Mesendoderm (in vitro differentiated cells): ENCODE measurements at regions not wholly inside any gene's neighbourhood (a gene's known extent, or its start where the extent isn't known, plus 50 kb on each side); places are given as distances from the start of the nearest gene placed in this dataset.
A peak's percentile ranks its signal among the peaks of the same experiment; 100 is the strongest.
"Not testable (repeated sequence)": the region's sequence is repeated elsewhere in the genome, so short reads cannot be mapped to it uniquely, and the experiment has no call there.

Experiments
- DNase-seq: peaks from one replicate; pipeline ENCODE4 v3.0.0; 2013
- H2AK5ac ChIP-seq: 2 replicates; pipeline ENCODE4 v1.6.1; 2013; ENCODE audit warnings: low read length, inconsistent platforms
- H2BK120ac ChIP-seq: 2 replicates; pipeline ENCODE4 v1.6.1; 2013; ENCODE audit warnings: low read depth, mild to moderate bottlenecking, low read length, moderate library complexity, mixed read lengths
- H2BK15ac ChIP-seq: replicated peaks from 2 replicates; pipeline ENCODE4 v1.6.1; 2013; ENCODE audit warnings: low read depth, mild to moderate bottlenecking, moderate library complexity
- H2BK5ac ChIP-seq: 2 replicates; pipeline ENCODE4 v1.6.1; 2013; ENCODE audit warnings: low read length, inconsistent platforms
- H3K18ac ChIP-seq: 2 replicates; pipeline ENCODE4 v1.6.1; 2013; ENCODE audit warnings: mild to moderate bottlenecking, low read length, mixed read lengths
- H3K23ac ChIP-seq: one replicate; pipeline ENCODE4 v1.6.1; 2013; ENCODE audit warnings: low read length
- H3K27ac ChIP-seq: 2 replicates; pipeline ENCODE4 v1.5.1; 2013; ENCODE audit warnings: low read depth, mild to moderate bottlenecking, inconsistent platforms, low read length, moderate library complexity
- H3K27me3 ChIP-seq: 2 replicates; pipeline ENCODE4 v1.6.1; 2013; ENCODE audit warnings: low read length, control low read depth, mild to moderate bottlenecking, inconsistent platforms; ENCODE audit not compliant: insufficient read depth, poor library complexity
- H3K36me3 ChIP-seq: 2 replicates; pipeline ENCODE4 v1.6.1; 2013; ENCODE audit warnings: low read length, inconsistent platforms; ENCODE audit not compliant: control insufficient read depth, insufficient read depth
- H3K4ac ChIP-seq: one replicate; pipeline ENCODE4 v1.6.1; 2013; ENCODE audit warnings: low read depth, mild to moderate bottlenecking, low read length, moderate library complexity
- H3K4me1 ChIP-seq: 2 replicates; pipeline ENCODE4 v1.6.1; 2013; ENCODE audit warnings: low read depth, low read length, inconsistent platforms; ENCODE audit not compliant: control insufficient read depth
- H3K4me2 ChIP-seq: 2 replicates; pipeline ENCODE4 v1.6.1; 2013; ENCODE audit warnings: low read length
- H3K4me3 ChIP-seq: 2 replicates; pipeline ENCODE4 v1.5.1; 2013; ENCODE audit warnings: mild to moderate bottlenecking, low read length
- H3K56ac ChIP-seq: one replicate; pipeline ENCODE4 v1.6.1; 2013; ENCODE audit warnings: low read length
- H3K79me1 ChIP-seq: 2 replicates; pipeline ENCODE4 v1.6.1; 2013; ENCODE audit warnings: low read length, inconsistent platforms
- H3K79me2 ChIP-seq: 2 replicates; pipeline ENCODE4 v1.6.1; 2013; ENCODE audit warnings: mild to moderate bottlenecking, low read length; ENCODE audit not compliant: control insufficient read depth, insufficient read depth
- H3K9ac ChIP-seq: 2 replicates; pipeline ENCODE4 v1.6.1; 2013; ENCODE audit warnings: low read length, inconsistent platforms
- H4K5ac ChIP-seq: one replicate; pipeline ENCODE4 v1.6.1; 2013; ENCODE audit warnings: low read length
- H4K8ac ChIP-seq: one replicate; pipeline ENCODE4 v1.6.1; 2013; ENCODE audit warnings: low read depth, mild to moderate bottlenecking, control low read depth, low read length, moderate library complexity
- WGBS: extraction: QIAGEN DNeasy Blood & Tissue Kit; methylation state at CpG from one replicate; pipeline ENCODE4 v1.1.7; 2013; ENCODE audit warnings: low lambda C conversion rate, missing lambda C conversion rate; ENCODE audit not compliant: insufficient coverage; ENCODE audit errors: extremely low coverage; 5-methylcytosine and 5-hydroxymethylcytosine counted together

- Histone ChIP-seq H3K27ac (no peak overlapping the region), H3K36me3 (no peaks in the 10 kb centered on the region), H3K18ac (no peak overlapping the region), H3K79me2 (no peaks in the 10 kb centered on the region), H2BK5ac (no peak overlapping the region), H4K5ac (no peak overlapping the region), H3K56ac (no peak overlapping the region), H2BK15ac (no peak overlapping the region), H3K9ac (no peak overlapping the region), H3K4me3 (no peak overlapping the region), H3K23ac (no peak overlapping the region), H2AK5ac (no peak overlapping the region), H2BK120ac (no peak overlapping the region), H3K27me3 (no peaks in the 10 kb centered on the region), H3K4ac (no peak overlapping the region), H4K8ac (no peak overlapping the region), H3K4me2 (no peak overlapping the region), H3K4me1 (no peaks in the 10 kb centered on the region), H3K79me1 (no peaks in the 10 kb centered on the region)
- DNase-seq, result peak; percentile 90
- WGBS, result no CpG with 5 or more reads among the region's 3 CpGs
Observed at GRCh38 chr6:93183531-93183972, 235.8 kb downstream of the EPHA7 start.

GRCh38 chr6:93182938-93183479, 236.3 kb downstream of the EPHA7 start:
- Histone ChIP-seq H3K18ac (no peak overlapping the region), H3K36me3 (no peaks in the 10 kb centered on the region), H3K27me3 (no peaks in the 10 kb centered on the region), H3K79me1 (no peaks in the 10 kb centered on the region), H3K4me1 (no peaks in the 10 kb centered on the region), H4K5ac (no peak overlapping the region), H2BK120ac (no peak overlapping the region), H3K27ac (no peak overlapping the region), H2BK15ac (no peak overlapping the region), H3K23ac (no peak overlapping the region), H4K8ac (no peak overlapping the region), H3K56ac (no peak overlapping the region), H3K4me2 (no peak overlapping the region), H2AK5ac (no peak overlapping the region), H3K4me3 (no peak overlapping the region), H2BK5ac (no peak overlapping the region), H3K79me2 (no peaks in the 10 kb centered on the region), H3K9ac (no peak overlapping the region), H3K4ac (no peak overlapping the region)
- no CpG with 5 or more reads among the region's 2 CpGs for WGBS
- no peak for DNase-seq

GRCh38 chr6:93177918-93178317, 241.4 kb downstream of the EPHA7 start:
- no peak overlapping the region for H3K23ac ChIP-seq
- H3K27me3 ChIP-seq, result no peaks in the 10 kb centered on the region
- H3K27ac ChIP-seq, result no peak overlapping the region
- WGBS, result no CpG with 5 or more reads among the region's 2 CpGs
- DNase-seq, result no peak
- H2BK5ac ChIP-seq, result no peak overlapping the region
- no peak overlapping the region for H4K5ac ChIP-seq
- no peak overlapping the region for H3K9ac ChIP-seq
- H3K4me2 ChIP-seq, result no peak overlapping the region
- no peak overlapping the region for H3K4ac ChIP-seq
- no peak overlapping the region for H3K56ac ChIP-seq
- no peak overlapping the region for H2AK5ac ChIP-seq
- H3K4me1 ChIP-seq, result no peaks in the 10 kb centered on the region
- no peaks in the 10 kb centered on the region for H3K79me1 ChIP-seq
- no peak overlapping the region for H3K18ac ChIP-seq
- no peak overlapping the region for H4K8ac ChIP-seq
- H3K4me3 ChIP-seq, result no peak overlapping the region
- no peak overlapping the region for H2BK120ac ChIP-seq
- H2BK15ac ChIP-seq, result no peak overlapping the region
- no peaks in the 10 kb centered on the region for H3K36me3 ChIP-seq
- H3K79me2 ChIP-seq, result no peaks in the 10 kb centered on the region

- no peaks in the 10 kb centered on the region for H3K36me3 ChIP-seq
- no peak overlapping the region for H3K27ac ChIP-seq
Observed at GRCh38 chr6:93177438-93177837, 241.9 kb downstream of the EPHA7 start.

GRCh38 chr6:93176070-93176469, 243.3 kb downstream of the EPHA7 start:
- Histone ChIP-seq H3K27ac (no peak overlapping the region), H3K56ac (no peak overlapping the region), H3K9ac (no peak overlapping the region), H3K36me3 (no peaks in the 10 kb centered on the region), H3K4ac (no peak overlapping the region), H2BK5ac (no peak overlapping the region), H2BK15ac (no peak overlapping the region), H3K18ac (no peak overlapping the region), H3K4me1 (no peaks in the 10 kb centered on the region), H3K23ac (no peak overlapping the region), H3K4me2 (no peak overlapping the region), H4K5ac (no peak overlapping the region), H3K4me3 (no peak overlapping the region), H3K79me2 (no peaks in the 10 kb centered on the region), H2AK5ac (no peak overlapping the region), H3K79me1 (no peaks in the 10 kb centered on the region), H3K27me3 (no peaks in the 10 kb centered on the region), H4K8ac (no peak overlapping the region), H2BK120ac (no peak overlapping the region)
- no CpG with 5 or more reads among the region's 1 CpG for WGBS
- peak; percentile 5 for DNase-seq

More at GRCh38 chr6:93177438-93177837, 241.9 kb downstream of the EPHA7 start:
- WGBS, result no CpG with 5 or more reads among the region's 3 CpGs
- no peak overlapping the region for H2AK5ac ChIP-seq
- no peaks in the 10 kb centered on the region for H3K4me1 ChIP-seq
- DNase-seq, result no peak
- H3K79me1 ChIP-seq, result no peaks in the 10 kb centered on the region
- no peak overlapping the region for H2BK15ac ChIP-seq
- H3K4me2 ChIP-seq, result no peak overlapping the region
- H4K8ac ChIP-seq, result no peak overlapping the region
- H3K56ac ChIP-seq, result no peak overlapping the region
- no peak overlapping the region for H3K4ac ChIP-seq
- no peaks in the 10 kb centered on the region for H3K27me3 ChIP-seq
- no peak overlapping the region for H2BK5ac ChIP-seq
- no peak overlapping the region for H3K9ac ChIP-seq
- no peak overlapping the region for H3K4me3 ChIP-seq
- no peaks in the 10 kb centered on the region for H3K79me2 ChIP-seq
- H3K23ac ChIP-seq, result no peak overlapping the region
- no peak overlapping the region for H4K5ac ChIP-seq
- H3K18ac ChIP-seq, result no peak overlapping the region
- H2BK120ac ChIP-seq, result no peak overlapping the region

GRCh38 chr6:93173573-93173972, 245.8 kb downstream of the EPHA7 start:
- not testable (repeated sequence) for H3K18ac ChIP-seq, H2BK15ac ChIP-seq, H3K9ac ChIP-seq, H3K79me2 ChIP-seq, H3K27me3 ChIP-seq, H4K5ac ChIP-seq, H3K4me2 ChIP-seq, H4K8ac ChIP-seq, H3K79me1 ChIP-seq, H3K36me3 ChIP-seq, H3K4me1 ChIP-seq, H2AK5ac ChIP-seq, H2BK5ac ChIP-seq, H3K4me3 ChIP-seq, H3K27ac ChIP-seq, H3K56ac ChIP-seq, H3K4ac ChIP-seq, H3K23ac ChIP-seq, H2BK120ac ChIP-seq
- no CpG with 5 or more reads among the region's 10 CpGs for WGBS
- DNase-seq, result peak; percentile 7
